Stimulated activated CD4-positive, alpha-beta T cell treated with anti-CD3 and anti-CD28 coated beads, Interleukin-12 subunit alpha, Interleukin-12 subunit beta, amount 100 ng/mL, for 4 hours (primary cell): ENCODE measurements at regions not wholly inside any gene's neighbourhood (a gene's known extent, or its start where the extent isn't known, plus 50 kb on each side); places are given as distances from the start of the nearest gene placed in this dataset.
"Not testable (repeated sequence)": the region's sequence is repeated elsewhere in the genome, so short reads cannot be mapped to it uniquely, and the experiment has no call there.

ENCODE experiments used
- DNase-seq: peaks from one replicate; pipeline ENCODE4 v3.0.0-alpha.2; 2020

GRCh38 chr7:52775876-52776275 lies 259.6 kb upstream of the POM121L12 start:
- no peak for DNase-seq

DNA sequence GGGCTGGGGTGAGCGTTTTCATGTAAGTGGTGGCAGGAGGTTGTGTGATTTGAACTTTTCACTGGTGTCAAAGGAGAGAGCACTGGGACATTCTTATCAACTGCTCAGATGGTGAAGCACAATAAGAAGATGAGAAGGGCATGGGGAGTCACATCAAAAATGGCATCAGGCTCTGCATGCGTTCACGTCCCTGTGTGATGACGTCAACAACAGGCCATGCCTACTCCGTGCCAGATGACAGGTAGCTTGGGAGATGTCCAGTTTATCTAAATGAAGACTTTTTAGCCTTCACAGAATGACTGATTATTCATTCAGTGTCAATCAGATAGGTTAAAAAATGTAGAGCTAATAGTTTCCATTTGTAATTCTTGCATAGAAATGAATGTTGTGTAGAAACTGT lies 264.3 kb upstream of the POM121L12 start:
- no peak for DNase-seq

DNA sequence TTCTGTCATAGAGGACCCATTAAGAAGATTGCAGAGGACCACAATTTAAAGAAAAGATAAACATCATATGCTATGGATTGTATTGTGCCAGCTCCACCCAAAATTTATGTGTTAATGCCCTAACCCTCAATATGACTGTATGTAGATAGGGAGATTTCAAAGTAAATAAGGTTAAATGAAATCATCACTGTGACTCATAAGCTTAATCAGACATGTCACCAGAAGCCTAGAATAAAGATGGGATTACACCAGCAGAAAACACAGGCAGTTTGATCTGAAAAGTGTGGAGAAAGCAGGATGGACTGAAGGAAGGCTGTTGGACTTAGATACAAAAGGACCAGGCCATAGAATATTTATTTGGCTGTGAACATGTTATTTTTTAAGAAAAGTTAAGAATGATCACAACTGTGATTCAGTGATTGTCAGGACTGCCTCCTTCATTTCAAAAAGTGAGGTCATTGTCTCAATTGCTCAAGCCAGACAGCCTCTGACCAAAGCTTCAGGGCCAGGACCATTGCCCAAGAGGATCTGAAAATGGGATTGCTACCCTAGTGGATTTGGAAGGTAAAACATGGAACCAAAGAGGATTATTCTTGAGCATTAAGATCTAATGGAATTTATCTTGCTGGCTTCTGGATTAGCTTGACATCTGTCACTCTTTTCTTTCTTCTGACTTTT lies 270.8 kb upstream of the POM121L12 start:
- no peak for DNase-seq

DNA sequence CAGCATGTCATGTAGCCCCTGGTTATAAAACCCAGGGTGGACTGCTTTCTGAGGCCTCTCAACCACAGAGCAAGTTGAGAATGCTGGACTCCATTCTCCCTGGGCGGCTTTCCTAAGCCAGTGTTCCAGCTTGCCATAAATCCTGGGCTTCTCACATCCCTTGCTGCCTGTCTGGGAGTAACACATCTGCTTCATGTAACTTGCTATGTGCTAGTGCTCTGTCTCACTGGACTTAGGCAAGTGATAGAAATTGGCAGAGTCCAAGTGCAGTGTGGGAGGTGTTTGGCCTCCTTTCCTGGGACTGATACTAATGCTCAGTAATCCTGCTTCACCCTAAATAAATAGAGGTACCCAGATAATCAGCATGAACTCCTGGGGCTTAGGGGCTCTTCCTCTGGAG lies 277.1 kb upstream of the POM121L12 start:
- no peak for DNase-seq

- no peak for DNase-seq
These were observed 281.6 kb upstream of the POM121L12 start for GRCh38 chr7:52753855-52754254.

GRCh38 chr7:52752891-52753290 lies 282.5 kb upstream of the POM121L12 start:
- no peak for DNase-seq

DNA sequence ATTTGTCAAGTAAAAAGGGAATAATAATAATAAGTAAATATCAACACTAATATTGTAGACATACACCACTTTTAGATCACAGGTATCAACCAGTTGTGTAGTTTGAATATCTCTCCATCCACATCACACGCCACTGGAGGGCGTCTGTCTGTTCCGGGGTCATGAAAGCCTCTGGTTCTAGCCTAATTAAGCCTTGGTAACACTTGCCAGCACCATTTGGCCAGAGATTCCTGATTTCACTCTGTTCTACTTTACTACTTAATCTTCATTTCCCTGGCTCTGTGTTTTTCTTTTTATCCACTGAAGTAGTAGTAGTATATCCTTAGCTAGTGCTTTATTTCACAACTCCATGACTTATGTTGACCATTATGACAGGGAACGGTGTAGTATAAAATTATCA lies 285.6 kb upstream of the POM121L12 start:
- no peak for DNase-seq

DNA sequence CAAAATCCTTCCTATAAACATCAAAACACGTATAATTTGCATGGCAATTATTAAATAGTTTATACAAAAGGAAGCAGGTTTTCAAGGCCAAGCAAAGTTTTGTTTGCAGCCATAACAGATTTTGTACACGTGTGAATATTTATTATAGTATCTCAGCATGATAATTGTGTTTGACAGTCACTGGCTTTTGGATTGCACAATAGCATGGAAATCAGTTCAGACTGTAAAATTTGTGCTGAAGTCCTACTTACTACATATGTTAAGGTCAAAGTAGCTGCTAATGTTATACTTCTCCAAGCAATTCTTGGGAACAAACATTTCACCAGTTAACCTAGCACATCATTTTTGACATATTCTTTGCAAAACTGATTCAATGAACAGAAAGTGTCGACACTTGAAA lies 287.6 kb upstream of the POM121L12 start:
- DNase-seq, result no peak

- DNase-seq, result no peak
These were observed 293.7 kb upstream of the POM121L12 start for GRCh38 chr7:52741670-52742290.

DNA sequence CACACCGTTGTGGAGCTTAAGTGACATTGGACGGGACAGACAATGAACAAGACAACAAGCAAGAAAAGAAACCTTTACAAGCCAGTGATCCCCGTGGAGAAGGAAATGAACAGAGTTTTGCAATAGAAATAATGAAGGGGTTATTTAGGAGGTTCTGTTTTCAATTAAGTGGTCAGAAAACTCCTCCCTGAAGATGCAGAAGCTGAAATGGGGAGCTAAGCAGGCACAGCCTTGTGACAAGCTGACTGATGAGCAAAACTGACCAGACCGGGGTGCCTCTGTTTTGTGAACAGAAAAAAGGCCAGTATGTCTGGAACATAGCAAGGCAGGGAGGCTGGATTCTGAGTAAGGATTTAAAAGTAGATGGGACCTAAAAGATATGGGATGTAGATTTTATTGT lies 299.8 kb upstream of the POM121L12 start:
- no peak for DNase-seq

GRCh38 chr7:52728683-52729082 lies 306.8 kb upstream of the POM121L12 start:
- not testable (repeated sequence) for DNase-seq

GRCh38 chr7:52727632-52728031 lies 307.8 kb upstream of the POM121L12 start:
- no peak for DNase-seq

DNA sequence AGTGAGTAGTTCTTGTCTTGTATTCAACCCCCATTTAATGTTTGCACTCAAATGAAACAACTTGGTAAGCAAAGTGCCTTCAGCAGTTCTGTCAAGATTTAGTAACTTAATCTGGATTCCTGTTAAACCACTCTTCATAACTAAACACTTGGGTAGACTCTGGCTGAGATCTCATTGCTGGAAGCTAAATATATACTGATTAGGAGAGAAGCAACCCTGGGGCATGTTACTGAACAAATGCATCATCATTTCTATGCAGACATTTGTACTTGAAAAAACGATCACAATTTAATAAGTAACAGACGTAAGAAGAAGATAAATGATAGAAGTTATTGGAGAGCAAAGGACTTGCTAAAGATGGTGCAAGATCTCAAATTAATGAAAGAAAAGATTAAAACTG lies 308.4 kb upstream of the POM121L12 start:
- DNase-seq, result no peak

GRCh38 chr7:52726493-52726892 lies 308.9 kb upstream of the POM121L12 start:
- no peak for DNase-seq

DNA sequence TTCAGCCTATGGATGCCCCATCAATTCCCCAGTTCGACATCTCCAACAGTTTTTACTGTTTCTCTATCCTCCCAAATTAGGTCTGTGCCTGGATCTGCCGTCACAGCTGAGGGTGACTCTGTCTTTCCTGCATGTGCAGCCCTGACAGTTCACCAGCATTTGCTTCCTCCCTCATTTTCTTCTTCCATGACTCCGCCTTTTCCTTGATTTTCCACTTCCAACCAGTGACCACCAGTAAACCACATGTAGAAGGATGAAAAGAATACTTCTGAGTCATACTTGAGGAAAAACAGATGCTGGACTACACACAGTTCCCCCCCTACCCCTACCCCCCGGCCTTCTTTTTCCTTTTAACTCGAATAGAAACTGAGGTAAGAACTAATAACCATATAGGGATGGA lies 311.8 kb upstream of the POM121L12 start:
- no peak for DNase-seq

GRCh38 chr7:52720856-52721255 lies 314.6 kb upstream of the POM121L12 start:
- DNase-seq, result no peak

DNA sequence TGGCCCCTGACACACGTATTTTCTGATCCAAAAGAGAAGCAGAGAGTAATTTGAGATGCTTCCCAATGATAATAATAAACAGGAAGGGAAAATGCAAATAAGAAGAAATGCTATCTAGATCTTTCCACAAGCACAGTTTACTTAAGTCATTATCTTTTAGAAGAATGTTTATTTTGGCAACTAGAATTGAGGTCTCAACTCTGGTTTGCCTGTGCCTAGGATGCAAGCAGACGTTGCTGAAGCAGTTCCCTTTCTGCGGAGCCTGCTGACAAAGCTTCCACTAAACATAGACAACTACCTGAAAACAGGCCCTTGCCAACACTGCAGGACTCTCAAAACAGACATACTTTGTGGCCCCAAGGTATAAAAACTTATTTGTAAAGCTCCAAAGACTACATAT lies 315.8 kb upstream of the POM121L12 start:
- DNase-seq, result no peak

DNA sequence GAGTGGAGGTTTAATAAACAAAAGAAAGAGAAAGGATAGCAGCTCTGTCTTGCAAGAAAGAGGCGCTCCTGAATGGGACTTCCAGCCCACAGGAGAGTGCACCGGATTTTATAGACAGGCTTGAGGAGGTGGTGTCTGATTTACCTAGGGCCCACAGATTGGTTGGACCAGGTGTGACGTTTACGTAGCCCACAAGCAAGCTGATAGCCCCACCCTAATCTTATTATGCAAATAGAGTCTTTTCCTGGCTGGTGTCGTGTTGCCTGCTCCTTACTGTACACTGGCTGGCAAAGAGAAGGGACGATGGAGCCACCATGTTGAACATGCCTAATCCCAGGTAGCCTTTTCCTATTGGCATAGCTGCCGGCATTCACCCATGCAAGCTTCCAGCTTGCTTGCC lies 319.7 kb upstream of the POM121L12 start:
- no peak for DNase-seq

DNA sequence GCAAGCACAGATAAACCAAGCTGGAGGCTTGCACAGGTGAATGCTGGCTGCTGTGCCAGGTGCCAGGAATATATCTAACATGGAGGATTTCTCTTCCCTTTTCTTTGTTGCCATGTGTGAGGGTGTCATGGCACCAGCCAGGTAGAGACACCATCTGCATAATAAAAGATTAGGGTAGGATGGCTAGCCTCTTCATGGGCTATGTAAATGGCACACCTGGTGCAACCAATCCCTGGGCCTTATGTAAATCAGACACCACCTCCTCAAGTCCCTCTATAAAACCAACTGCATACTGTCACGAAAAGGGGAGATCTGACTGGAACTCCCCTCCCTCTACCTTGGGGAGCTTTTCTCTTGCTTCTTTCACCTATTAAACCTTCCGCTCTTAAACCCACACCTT lies 322.5 kb upstream of the POM121L12 start:
- DNase-seq, result no peak

- no peak for DNase-seq
These were observed 323.5 kb upstream of the POM121L12 start for GRCh38 chr7:52711951-52712350.

DNA sequence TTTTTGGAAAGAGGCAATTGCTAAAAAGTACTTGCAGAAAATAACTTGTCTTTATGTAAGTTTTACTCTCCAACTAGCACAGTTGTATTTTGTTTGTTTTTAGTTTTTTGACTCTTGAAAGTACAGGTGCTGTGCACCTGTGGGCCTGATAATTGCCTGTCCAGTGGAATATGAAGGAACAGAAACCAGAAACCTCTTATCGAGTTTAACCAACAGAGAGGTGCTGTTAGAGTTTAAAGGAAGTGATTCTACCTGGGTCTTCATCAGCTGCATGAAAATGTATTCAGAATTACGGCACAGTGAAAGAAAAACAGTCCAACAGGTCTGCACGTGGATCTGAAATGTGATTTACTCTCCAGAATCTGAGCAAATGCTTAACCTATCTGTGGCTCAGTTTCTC lies 326.6 kb upstream of the POM121L12 start:
- DNase-seq, result no peak

DNA sequence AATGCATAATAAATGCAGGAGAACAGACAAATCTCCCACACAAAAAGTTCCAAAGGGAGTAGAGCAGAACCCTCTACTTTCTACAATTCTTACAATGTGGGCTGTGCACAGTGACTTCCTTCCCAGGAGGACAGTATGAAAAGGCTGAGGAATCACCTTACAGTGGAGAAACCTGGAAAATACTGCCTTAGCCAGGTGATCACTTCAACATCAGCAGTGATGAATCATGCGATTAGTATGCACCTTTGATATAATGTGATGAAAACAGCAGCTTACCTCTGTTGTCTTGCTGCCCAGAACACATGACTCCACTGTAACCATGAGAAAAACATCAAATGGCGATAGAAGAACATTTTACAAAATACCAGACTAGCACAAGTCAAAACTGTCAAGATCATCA lies 329.7 kb upstream of the POM121L12 start:
- no peak for DNase-seq

DNA sequence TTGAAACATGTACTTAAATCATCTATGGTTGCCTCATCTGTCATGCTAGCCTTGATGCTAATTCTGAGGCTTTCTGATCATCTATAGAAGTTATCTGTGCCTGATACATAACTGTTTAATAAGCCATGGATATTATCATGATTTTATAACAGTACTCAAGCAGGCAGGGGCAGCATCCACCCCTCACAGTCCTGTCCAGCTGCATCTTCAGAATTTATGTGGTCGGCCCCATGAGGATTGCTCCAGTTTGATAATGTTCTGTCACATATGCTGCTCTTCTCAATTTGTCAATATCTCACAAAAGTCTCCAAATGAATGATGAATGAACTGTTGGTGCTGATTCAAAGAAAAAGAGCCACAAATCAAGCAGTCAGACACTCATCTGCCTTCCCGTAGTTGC lies 335.1 kb upstream of the POM121L12 start:
- DNase-seq, result no peak

DNA sequence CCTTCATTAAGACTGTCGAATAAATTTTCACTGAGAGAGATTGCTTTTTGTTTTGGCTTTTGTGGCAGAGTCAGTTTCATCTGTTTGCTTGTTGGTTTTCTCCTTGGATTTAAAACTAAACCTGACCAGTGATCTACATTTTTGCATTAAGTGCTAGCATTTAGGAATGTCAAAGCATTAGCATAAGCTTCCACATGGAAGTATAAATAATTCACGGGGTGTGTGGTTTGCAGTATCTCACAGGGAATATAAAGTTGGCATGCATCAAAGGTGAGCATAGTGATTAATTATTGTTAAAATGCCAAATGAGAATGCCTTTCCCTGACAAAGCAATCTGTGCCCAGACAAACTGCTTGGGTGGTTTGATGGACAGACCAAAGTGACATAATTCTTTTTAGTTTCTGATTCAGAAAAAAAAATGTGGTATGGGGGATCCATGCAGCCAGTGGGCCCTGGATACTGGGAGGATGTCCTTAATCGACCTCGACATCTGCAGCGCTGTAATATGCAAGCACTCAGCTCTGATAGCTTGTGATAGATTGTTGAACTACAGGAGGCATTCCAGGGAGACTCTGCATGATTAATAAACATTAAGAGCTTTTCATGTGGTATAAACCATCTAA lies 339.3 kb upstream of the POM121L12 start:
- no peak for DNase-seq

DNA sequence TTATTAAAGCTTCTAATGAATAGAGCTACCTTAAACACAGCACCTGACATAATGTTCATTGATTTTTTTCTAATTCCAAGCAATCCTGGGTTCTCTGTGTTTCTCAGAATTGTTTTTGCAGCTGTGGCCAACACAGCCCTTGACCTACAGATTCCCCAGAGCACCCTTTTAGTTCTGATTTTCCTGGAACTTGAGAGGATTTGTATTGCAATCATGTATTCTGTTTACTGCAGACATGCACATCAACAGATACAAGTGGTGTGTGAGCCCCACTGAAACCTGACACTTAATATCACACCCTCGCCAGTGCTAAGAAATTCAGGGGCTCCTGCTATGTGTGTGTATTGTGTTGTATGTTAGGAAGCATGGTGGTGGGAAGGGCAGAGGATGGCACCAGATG lies 344.2 kb upstream of the POM121L12 start:
- DNase-seq, result no peak
